ENCODE measurements at regions not wholly inside any gene's neighbourhood (a gene's known extent, or its start where the extent isn't known, plus 50 kb on each side); places are given as distances from the start of the nearest gene placed in this dataset.
A peak's percentile ranks its signal among the peaks of the same experiment; 100 is the strongest.
"Not testable (repeated sequence)": the region's sequence is repeated elsewhere in the genome, so short reads cannot be mapped to it uniquely, and the experiment has no call there.

- H4K20me1 ChIP-seq (ENCODE audit: insufficient read depth, low read length), result no peaks in the 10 kb centered on the region
- no peak overlapping the region for H3K4me3 ChIP-seq (ENCODE audit: insufficient read depth, low read depth, low read length)
- H3K9ac ChIP-seq (ENCODE audit: low read length), result no peak overlapping the region
- no peaks in the 10 kb centered on the region for H3K9me3 ChIP-seq (ENCODE audit: insufficient read depth, low read depth, low read length)
- Mint-ChIP-seq H3K4me3 (ENCODE audit: unreplicated experiment) (no peak overlapping the region), H3K36me3 (ENCODE audit: low read depth, unreplicated experiment) (no peaks in the 10 kb centered on the region), H3K27me3 (ENCODE audit: low read depth, unreplicated experiment) (no peaks in the 10 kb centered on the region), H3K27ac (ENCODE audit: unreplicated experiment) (no peak overlapping the region), H3K9me3 (ENCODE audit: unreplicated experiment) (no peaks in the 10 kb centered on the region), H3K4me1 (ENCODE audit: low read depth, unreplicated experiment) (no peaks in the 10 kb centered on the region)
- H3K79me2 ChIP-seq (ENCODE audit: insufficient read depth, low read length), result no peaks in the 10 kb centered on the region
- FAIRE-seq (peak; percentile 93), DNase-seq (ENCODE audit: low read depth) (no peak)
- H3K4me1 ChIP-seq (ENCODE audit: insufficient read depth, low read length), result no peaks in the 10 kb centered on the region
- no peak overlapping the region for H3K27ac ChIP-seq (ENCODE audit: low read depth, low read length)
- no peaks in the 10 kb centered on the region for H3K27me3 ChIP-seq (ENCODE audit: insufficient read depth, low read length)
- H3K36me3 ChIP-seq (ENCODE audit: insufficient read depth, low read length), result no peaks in the 10 kb centered on the region
- H3K4me2 ChIP-seq (ENCODE audit: low read length), result no peak overlapping the region
- no peak overlapping the region for H2AFZ ChIP-seq (ENCODE audit: low read depth, low read length)
- TF ChIP-seq EZH2 (IDR thresholded peaks at IDR 0.05; ENCODE audit: insufficient read depth, low read length), result no peak
- TF ChIP-seq CTCF (IDR thresholded peaks at IDR 0.05; ENCODE audit: insufficient read depth, low read depth, low read length), result no peak
Observed at GRCh38 chrX:83416273-83416672, 91.8 kb upstream of the POU3F4 start.

- Mint-ChIP-seq H3K36me3 (ENCODE audit: low read depth, unreplicated experiment) (no peaks in the 10 kb centered on the region), H3K4me3 (ENCODE audit: unreplicated experiment) (no peak overlapping the region), H3K4me1 (ENCODE audit: low read depth, unreplicated experiment) (no peaks in the 10 kb centered on the region), H3K27ac (ENCODE audit: unreplicated experiment) (no peak overlapping the region), H3K27me3 (ENCODE audit: low read depth, unreplicated experiment) (no peaks in the 10 kb centered on the region), H3K9me3 (ENCODE audit: unreplicated experiment) (no peaks in the 10 kb centered on the region)
- no peak for FAIRE-seq
- Histone ChIP-seq H2AFZ (ENCODE audit: low read depth, low read length) (no peak overlapping the region), H3K4me1 (ENCODE audit: insufficient read depth, low read length) (no peaks in the 10 kb centered on the region), H3K36me3 (ENCODE audit: insufficient read depth, low read length) (no peaks in the 10 kb centered on the region), H3K9ac (ENCODE audit: low read length) (no peak overlapping the region), H3K27ac (ENCODE audit: low read depth, low read length) (no peak overlapping the region), H3K79me2 (ENCODE audit: insufficient read depth, low read length) (no peaks in the 10 kb centered on the region), H3K4me2 (ENCODE audit: low read length) (no peak overlapping the region), H3K9me3 (ENCODE audit: insufficient read depth, low read depth, low read length) (no peaks in the 10 kb centered on the region), H3K27me3 (ENCODE audit: insufficient read depth, low read length) (no peaks in the 10 kb centered on the region), H4K20me1 (ENCODE audit: insufficient read depth, low read length) (no peaks in the 10 kb centered on the region), H3K4me3 (ENCODE audit: insufficient read depth, low read depth, low read length) (no peak overlapping the region)
- DNase-seq (ENCODE audit: low read depth), result no peak
- TF ChIP-seq EZH2 (IDR thresholded peaks at IDR 0.05; ENCODE audit: insufficient read depth, low read length) (no peak), CTCF (IDR thresholded peaks at IDR 0.05; ENCODE audit: insufficient read depth, low read depth, low read length) (no peak)
Observed at GRCh38 chrX:83419030-83419792, 88.9 kb upstream of the POU3F4 start.

GRCh38 chrX:83422836-83423235 lies 85.3 kb upstream of the POU3F4 start:
- Histone ChIP-seq H4K20me1 (ENCODE audit: insufficient read depth, low read length) (no peaks in the 10 kb centered on the region), H3K9me3 (ENCODE audit: insufficient read depth, low read depth, low read length) (no peaks in the 10 kb centered on the region), H2AFZ (ENCODE audit: low read depth, low read length) (no peak overlapping the region), H3K27me3 (ENCODE audit: insufficient read depth, low read length) (no peaks in the 10 kb centered on the region), H3K4me3 (ENCODE audit: insufficient read depth, low read depth, low read length) (no peak overlapping the region), H3K27ac (ENCODE audit: low read depth, low read length) (no peak overlapping the region), H3K9ac (ENCODE audit: low read length) (no peak overlapping the region), H3K4me2 (ENCODE audit: low read length) (no peak overlapping the region), H3K4me1 (ENCODE audit: insufficient read depth, low read length) (no peaks in the 10 kb centered on the region), H3K79me2 (ENCODE audit: insufficient read depth, low read length) (no peaks in the 10 kb centered on the region), H3K36me3 (ENCODE audit: insufficient read depth, low read length) (no peaks in the 10 kb centered on the region)
- no peaks in the 10 kb centered on the region for H3K9me3 Mint-ChIP-seq (ENCODE audit: unreplicated experiment)
- no peaks in the 10 kb centered on the region for H3K27me3 Mint-ChIP-seq (ENCODE audit: low read depth, unreplicated experiment)
- H3K4me1 Mint-ChIP-seq (ENCODE audit: low read depth, unreplicated experiment), result no peaks in the 10 kb centered on the region
- H3K27ac Mint-ChIP-seq (ENCODE audit: unreplicated experiment), result no peak overlapping the region
- H3K36me3 Mint-ChIP-seq (ENCODE audit: low read depth, unreplicated experiment), result no peaks in the 10 kb centered on the region
- DNase-seq (ENCODE audit: low read depth), result no peak
- no peak for TF ChIP-seq EZH2 (IDR thresholded peaks at IDR 0.05; ENCODE audit: insufficient read depth, low read length)
- TF ChIP-seq CTCF (IDR thresholded peaks at IDR 0.05; ENCODE audit: insufficient read depth, low read depth, low read length), result no peak
- no peak overlapping the region for H3K4me3 Mint-ChIP-seq (ENCODE audit: unreplicated experiment)
- FAIRE-seq, result no peak

- H3K27me3 Mint-ChIP-seq (ENCODE audit: low read depth, unreplicated experiment); H3K36me3 ChIP-seq (ENCODE audit: insufficient read depth, low read length); H3K4me3 ChIP-seq (ENCODE audit: insufficient read depth, low read depth, low read length); H3K9ac ChIP-seq (ENCODE audit: low read length); H4K20me1 ChIP-seq (ENCODE audit: insufficient read depth, low read length); H3K27me3 ChIP-seq (ENCODE audit: insufficient read depth, low read length); H3K4me1 Mint-ChIP-seq (ENCODE audit: low read depth, unreplicated experiment); H3K36me3 Mint-ChIP-seq (ENCODE audit: low read depth, unreplicated experiment); H3K79me2 ChIP-seq (ENCODE audit: insufficient read depth, low read length); DNase-seq (ENCODE audit: low read depth); FAIRE-seq; H3K9me3 Mint-ChIP-seq (ENCODE audit: unreplicated experiment); H3K27ac Mint-ChIP-seq (ENCODE audit: unreplicated experiment); H3K4me3 Mint-ChIP-seq (ENCODE audit: unreplicated experiment); H3K9me3 ChIP-seq (ENCODE audit: insufficient read depth, low read depth, low read length); H2AFZ ChIP-seq (ENCODE audit: low read depth, low read length); H3K4me2 ChIP-seq (ENCODE audit: low read length); H3K4me1 ChIP-seq (ENCODE audit: insufficient read depth, low read length); H3K27ac ChIP-seq (ENCODE audit: low read depth, low read length): not testable (repeated sequence)
Observed at GRCh38 chrX:83442552-83442951, 65.5 kb upstream of the POU3F4 start.

All from astrocyte (in vitro differentiated cells and primary cell).